Body of pancreas (tissue), 4 donors: ENCODE measurements at regions not wholly inside any gene's neighbourhood (a gene's known extent, or its start where the extent isn't known, plus 50 kb on each side); places are given as distances from the start of the nearest gene placed in this dataset.

ENCODE experiments used
- POLR2A ChIP-seq, 3 donors: fragments of 450-650 bp; IDR thresholded peaks; one replicate each; pipeline ENCODE4 v1.6.1; 2016; ENCODE audit warnings: antibody characterized with exemption in 3 of 3, mild to moderate bottlenecking in 2 of 3
- TF ChIP-seq, protein P1 (sequence below), 7 experiments: fragments of 450-650 bp in 4 of 7; fragments of 200-600 bp in 3 of 7; sonication (generic) in 3 of 7; IDR thresholded peaks; one replicate each; pipeline ENCODE4 v1.5.1; 2016 to 2019; ENCODE audit warnings: antibody characterized with exemption in 7 of 7

DNA sequence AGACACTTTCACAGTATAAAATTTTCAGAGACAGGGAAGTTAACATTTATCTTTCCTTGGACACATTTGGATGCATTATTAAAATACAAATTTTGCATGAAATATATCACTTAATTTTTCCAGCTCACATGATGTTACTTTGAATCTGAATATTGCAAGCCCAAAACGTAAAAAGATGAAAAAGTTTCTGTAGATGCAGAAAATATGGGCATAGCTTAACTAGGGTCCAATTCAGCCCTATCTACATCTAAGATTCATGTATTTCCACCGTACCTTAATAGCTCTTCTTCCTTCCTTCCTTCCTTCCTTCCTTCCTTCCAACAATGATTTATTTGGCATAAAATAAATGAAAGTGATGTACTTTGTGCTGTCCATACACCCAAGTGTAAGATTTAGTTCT lies 1084.6 kb upstream of the TMEFF2 start:
- TF ChIP-seq, protein P1, sequence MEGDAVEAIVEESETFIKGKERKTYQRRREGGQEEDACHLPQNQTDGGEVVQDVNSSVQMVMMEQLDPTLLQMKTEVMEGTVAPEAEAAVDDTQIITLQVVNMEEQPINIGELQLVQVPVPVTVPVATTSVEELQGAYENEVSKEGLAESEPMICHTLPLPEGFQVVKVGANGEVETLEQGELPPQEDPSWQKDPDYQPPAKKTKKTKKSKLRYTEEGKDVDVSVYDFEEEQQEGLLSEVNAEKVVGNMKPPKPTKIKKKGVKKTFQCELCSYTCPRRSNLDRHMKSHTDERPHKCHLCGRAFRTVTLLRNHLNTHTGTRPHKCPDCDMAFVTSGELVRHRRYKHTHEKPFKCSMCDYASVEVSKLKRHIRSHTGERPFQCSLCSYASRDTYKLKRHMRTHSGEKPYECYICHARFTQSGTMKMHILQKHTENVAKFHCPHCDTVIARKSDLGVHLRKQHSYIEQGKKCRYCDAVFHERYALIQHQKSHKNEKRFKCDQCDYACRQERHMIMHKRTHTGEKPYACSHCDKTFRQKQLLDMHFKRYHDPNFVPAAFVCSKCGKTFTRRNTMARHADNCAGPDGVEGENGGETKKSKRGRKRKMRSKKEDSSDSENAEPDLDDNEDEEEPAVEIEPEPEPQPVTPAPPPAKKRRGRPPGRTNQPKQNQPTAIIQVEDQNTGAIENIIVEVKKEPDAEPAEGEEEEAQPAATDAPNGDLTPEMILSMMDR (IDR thresholded peaks at IDR 0.05): no peak
- TF ChIP-seq POLR2A (IDR thresholded peaks at IDR 0.05): no peak
